Skin epidermis (tissue), 12 donors: ENCODE measurements at regions not wholly inside any gene's neighbourhood (a gene's known extent, or its start where the extent isn't known, plus 50 kb on each side); places are given as distances from the start of the nearest gene placed in this dataset.

Source experiments
- H3K27ac ChIP-seq, 21 experiments: fragments of 200-600 bp; sonication (generic) in 11 of 21; one replicate each; pipeline ENCODE4 v1.5.0; 2020; ENCODE audit warnings: mild to moderate bottlenecking in 3 of 21, inconsistent platforms in 2 of 21, moderate library complexity in 2 of 21
- H3K4me3 ChIP-seq, 7 experiments: fragments of 200-600 bp; sonication (generic) in 2 of 7; one replicate each; pipeline ENCODE4 v1.5.0; 2020; ENCODE audit warnings: inconsistent platforms in 2 of 7, mild to moderate bottlenecking in 2 of 7, moderate library complexity in 1 of 7

GRCh38 chr20:7520361-7520760 is 419.9 kb downstream of the HAO1 start:
- Histone ChIP-seq H3K27ac (no peak overlapping the region), H3K4me3 (no peak overlapping the region)

- H3K4me3 ChIP-seq, result no peak overlapping the region
- H3K27ac ChIP-seq, result no peak overlapping the region
Measured at GRCh38 chr20:7523288-7523687, 417.0 kb downstream of the HAO1 start.

GRCh38 chr20:7540018-7540417 is 400.2 kb downstream of the HAO1 start:
- H3K27ac ChIP-seq, result no peak overlapping the region

GRCh38 chr20:7540923-7541322 is 399.3 kb downstream of the HAO1 start:
- H3K4me3 ChIP-seq, result no peak overlapping the region
- H3K27ac ChIP-seq, result no peak overlapping the region

More at GRCh38 chr20:7540018-7540417, 400.2 kb downstream of the HAO1 start:
- no peak overlapping the region for H3K4me3 ChIP-seq

- no peak overlapping the region for H3K27ac ChIP-seq
- H3K4me3 ChIP-seq, result no peak overlapping the region
Measured at GRCh38 chr20:7571101-7571500, 369.2 kb downstream of the HAO1 start.

- no peak overlapping the region for H3K4me3 ChIP-seq
- H3K27ac ChIP-seq, result no peak overlapping the region
Measured at GRCh38 chr20:7571521-7572055, 368.7 kb downstream of the HAO1 start.

GRCh38 chr20:7579888-7580287 is 360.4 kb downstream of the HAO1 start:
- no peak overlapping the region for H3K27ac ChIP-seq
- H3K4me3 ChIP-seq, result no peak overlapping the region

GRCh38 chr20:7585126-7585679 is 355.1 kb downstream of the HAO1 start:
- H3K4me3 ChIP-seq, result no peak overlapping the region
- H3K27ac ChIP-seq, result no peak overlapping the region

GRCh38 chr20:7586481-7586880 is 353.8 kb downstream of the HAO1 start:
- no peak overlapping the region for H3K27ac ChIP-seq
- H3K4me3 ChIP-seq, result no peak overlapping the region

- Histone ChIP-seq H3K27ac (no peak overlapping the region), H3K4me3 (no peak overlapping the region)
Measured at GRCh38 chr20:7589164-7589563, 351.1 kb downstream of the HAO1 start.

- H3K4me3 ChIP-seq, result no peak overlapping the region
- no peak overlapping the region for H3K27ac ChIP-seq
Measured at GRCh38 chr20:7596541-7596940, 343.7 kb downstream of the HAO1 start.

GRCh38 chr20:7601431-7601830 is 338.8 kb downstream of the HAO1 start:
- Histone ChIP-seq H3K4me3 (no peak overlapping the region), H3K27ac (no peak overlapping the region)

GRCh38 chr20:7606941-7607340 is 333.3 kb downstream of the HAO1 start:
- no peak overlapping the region for H3K4me3 ChIP-seq
- no peak overlapping the region for H3K27ac ChIP-seq

- H3K4me3 ChIP-seq, result no peak overlapping the region
- H3K27ac ChIP-seq, result no peak overlapping the region
Measured at GRCh38 chr20:7608250-7608649, 332.0 kb downstream of the HAO1 start.

GRCh38 chr20:7609251-7609650 is 331.0 kb downstream of the HAO1 start:
- no peak overlapping the region for H3K27ac ChIP-seq
- no peak overlapping the region for H3K4me3 ChIP-seq

GRCh38 chr20:7610681-7611080 is 329.6 kb downstream of the HAO1 start:
- no peak overlapping the region for H3K27ac ChIP-seq
- no peak overlapping the region for H3K4me3 ChIP-seq

- no peak overlapping the region for H3K4me3 ChIP-seq
- H3K27ac ChIP-seq, result no peak overlapping the region
Measured at GRCh38 chr20:7617797-7618196, 322.5 kb downstream of the HAO1 start.

- Histone ChIP-seq H3K27ac (no peak overlapping the region), H3K4me3 (no peak overlapping the region)
Measured at GRCh38 chr20:7622399-7622961, 317.8 kb downstream of the HAO1 start.

- Histone ChIP-seq H3K4me3 (no peak overlapping the region), H3K27ac (no peak overlapping the region)
Measured at GRCh38 chr20:7624886-7625285, 315.4 kb downstream of the HAO1 start.

GRCh38 chr20:7627734-7628663 is 312.3 kb downstream of the HAO1 start:
- no peak overlapping the region for H3K4me3 ChIP-seq
- H3K27ac ChIP-seq, result peak overlapping the region in 1 of 21 experiments; percentile 37

GRCh38 chr20:7629880-7630279 is 310.4 kb downstream of the HAO1 start:
- no peak overlapping the region for H3K4me3 ChIP-seq
- H3K27ac ChIP-seq, result no peak overlapping the region
